Osteoblast (primary cell): ENCODE measurements at regions not wholly inside any gene's neighbourhood (a gene's known extent, or its start where the extent isn't known, plus 50 kb on each side); places are given as distances from the start of the nearest gene placed in this dataset.

Experiments used
- DNase-seq: peaks from one replicate; pipeline ENCODE4 v3.0.0; 2011; ENCODE audit warnings: low spot score, mixed read lengths; ENCODE audit not compliant: insufficient read length; ENCODE audit errors: missing footprints
- H2AFZ ChIP-seq: 2 replicates; pipeline ENCODE4 v1.6.0; 2011; ENCODE audit warnings: mild to moderate bottlenecking, low read length
- H3K27ac ChIP-seq: 2 replicates; pipeline ENCODE4 v1.5.1; 2011; ENCODE audit warnings: mild to moderate bottlenecking, low read depth, low read length, moderate library complexity
- H3K27me3 ChIP-seq: 2 replicates; pipeline ENCODE4 v1.6.0; 2012; ENCODE audit warnings: mild to moderate bottlenecking, control low read depth, inconsistent platforms, low read length, moderate library complexity; ENCODE audit not compliant: insufficient read depth
- H3K36me3 ChIP-seq: 2 replicates; pipeline ENCODE4 v1.5.1; 2011; ENCODE audit warnings: mild to moderate bottlenecking, low read length, control low read depth, moderate library complexity; ENCODE audit not compliant: insufficient read depth
- H3K4me1 ChIP-seq: 2 replicates; pipeline ENCODE4 v1.5.1; 2011; ENCODE audit warnings: mild to moderate bottlenecking, low read length, control low read depth, moderate library complexity; ENCODE audit not compliant: insufficient read depth
- H3K4me2 ChIP-seq: 2 replicates; pipeline ENCODE4 v1.6.0; 2011; ENCODE audit warnings: mild to moderate bottlenecking, low read length; ENCODE audit not compliant: insufficient read depth
- H3K4me3 ChIP-seq: fragments of 200-600 bp; sonication (generic); 3 replicates; pipeline ENCODE4 v1.5.1; 2012; ENCODE audit warnings: mild to moderate bottlenecking, low read length, inconsistent platforms; ENCODE audit not compliant: insufficient read depth
- H3K79me2 ChIP-seq: 2 replicates; pipeline ENCODE4 v1.6.0; 2012; ENCODE audit warnings: mild to moderate bottlenecking, low read length, control low read depth, inconsistent platforms; ENCODE audit not compliant: insufficient read depth
- H3K9me3 ChIP-seq: 2 replicates; pipeline ENCODE4 v1.5.1; 2011; ENCODE audit warnings: low read depth, low read length, control low read depth
- H4K20me1 ChIP-seq: 2 replicates; pipeline ENCODE4 v1.6.0; 2012; ENCODE audit warnings: mild to moderate bottlenecking, low read length, control low read depth; ENCODE audit not compliant: insufficient read depth
- CTCF ChIP-seq: IDR thresholded peaks from 2 replicates; pipeline ENCODE4 v1.5.1; 2011; ENCODE audit warnings: mild to moderate bottlenecking, low read depth, low read length, moderate library complexity; ENCODE audit errors: extremely low read depth

- no peak for DNase-seq
- no peaks in the 10 kb centered on the region for H4K20me1 ChIP-seq
- H3K4me2 ChIP-seq, result no peak overlapping the region
- H3K4me1 ChIP-seq, result no peaks in the 10 kb centered on the region
- no peaks in the 10 kb centered on the region for H3K27me3 ChIP-seq
- H3K27ac ChIP-seq, result no peak overlapping the region
- no peaks in the 10 kb centered on the region for H3K79me2 ChIP-seq
- no peaks in the 10 kb centered on the region for H3K9me3 ChIP-seq
- no peak overlapping the region for H2AFZ ChIP-seq
- no peaks in the 10 kb centered on the region for H3K36me3 ChIP-seq
- no peak for TF ChIP-seq CTCF
- H3K4me3 ChIP-seq, result no peak overlapping the region
These were observed 83.6 kb downstream of the LBH start for GRCh38 chr2:30314981-30315380.

GRCh38 chr2:30315391-30316063, 84.2 kb downstream of the LBH start:
- no peaks in the 10 kb centered on the region for H3K36me3 ChIP-seq
- no peak for TF ChIP-seq CTCF
- no peaks in the 10 kb centered on the region for H3K79me2 ChIP-seq
- no peak overlapping the region for H3K4me2 ChIP-seq
- no peaks in the 10 kb centered on the region for H4K20me1 ChIP-seq
- no peak overlapping the region for H3K4me3 ChIP-seq
- H3K27me3 ChIP-seq, result no peaks in the 10 kb centered on the region
- no peak overlapping the region for H3K27ac ChIP-seq
- no peak overlapping the region for H2AFZ ChIP-seq
- H3K4me1 ChIP-seq, result no peaks in the 10 kb centered on the region
- no peaks in the 10 kb centered on the region for H3K9me3 ChIP-seq
- no peak for DNase-seq

- H3K4me1 ChIP-seq, result no peaks in the 10 kb centered on the region
- H3K4me2 ChIP-seq, result no peak overlapping the region
- no peaks in the 10 kb centered on the region for H3K36me3 ChIP-seq
- H3K27ac ChIP-seq, result no peak overlapping the region
- H2AFZ ChIP-seq, result no peak overlapping the region
- DNase-seq, result no peak
- TF ChIP-seq CTCF, result no peak
- no peaks in the 10 kb centered on the region for H3K27me3 ChIP-seq
- H3K4me3 ChIP-seq, result no peak overlapping the region
- no peaks in the 10 kb centered on the region for H4K20me1 ChIP-seq
- H3K79me2 ChIP-seq, result no peaks in the 10 kb centered on the region
- no peaks in the 10 kb centered on the region for H3K9me3 ChIP-seq
These were observed 85.1 kb downstream of the LBH start for GRCh38 chr2:30316408-30316807.

- Histone ChIP-seq H3K27ac (no peak overlapping the region), H3K27me3 (no peaks in the 10 kb centered on the region), H3K4me2 (no peak overlapping the region), H3K36me3 (no peaks in the 10 kb centered on the region), H3K4me1 (no peaks in the 10 kb centered on the region), H2AFZ (no peak overlapping the region), H3K4me3 (no peak overlapping the region), H3K79me2 (no peaks in the 10 kb centered on the region), H4K20me1 (no peaks in the 10 kb centered on the region), H3K9me3 (no peaks in the 10 kb centered on the region)
- no peak for DNase-seq
- no peak for TF ChIP-seq CTCF
These were observed 87.9 kb downstream of the LBH start for GRCh38 chr2:30318987-30319782.
